NCI-H1417 (cell line): ENCODE measurements at regions not wholly inside any gene's neighbourhood (a gene's known extent, or its start where the extent isn't known, plus 50 kb on each side); places are given as distances from the start of the nearest gene placed in this dataset.
"Not testable (repeated sequence)": the region's sequence is repeated elsewhere in the genome, so short reads cannot be mapped to it uniquely, and the experiment has no call there.

Experiments used
- DNase-seq, 3 experiments: peaks; one replicate each; lab custom pipeline; 2025; lab: John Stamatoyannopoulos, UW

- DNase-seq, result no peak
These were observed 290.6 kb upstream of the ARHGEF26 start for GRCh38 chr3:153830552-153830951.

- no peak for DNase-seq
These were observed 285.6 kb upstream of the ARHGEF26 start for GRCh38 chr3:153835540-153835939.

GRCh38 chr3:153840487-153840886, 280.7 kb upstream of the ARHGEF26 start:
- no peak for DNase-seq

- DNase-seq, result no peak
These were observed 277.2 kb upstream of the ARHGEF26 start for GRCh38 chr3:153843994-153844393.

GRCh38 chr3:153845311-153845710, 275.9 kb upstream of the ARHGEF26 start:
- DNase-seq, result no peak

GRCh38 chr3:153848702-153849101, 272.5 kb upstream of the ARHGEF26 start:
- DNase-seq, result peak in 2 of 3 experiments; percentile 35 to 71

GRCh38 chr3:153852355-153852754, 268.8 kb upstream of the ARHGEF26 start:
- no peak for DNase-seq

GRCh38 chr3:153853163-153853562, 268.0 kb upstream of the ARHGEF26 start:
- no peak for DNase-seq

GRCh38 chr3:153855772-153856171, 265.4 kb upstream of the ARHGEF26 start:
- DNase-seq, result no peak

- no peak for DNase-seq
These were observed 264.3 kb upstream of the ARHGEF26 start for GRCh38 chr3:153856932-153857331.

GRCh38 chr3:153864793-153865192, 256.4 kb upstream of the ARHGEF26 start:
- DNase-seq, result no peak

- no peak for DNase-seq
These were observed 254.3 kb upstream of the ARHGEF26 start for GRCh38 chr3:153866901-153867300.

GRCh38 chr3:153874348-153874747, 246.8 kb upstream of the ARHGEF26 start:
- DNase-seq, result not testable (repeated sequence)

- DNase-seq, result no peak
These were observed 240.7 kb upstream of the ARHGEF26 start for GRCh38 chr3:153880493-153880892.

GRCh38 chr3:153881201-153881600, 240.0 kb upstream of the ARHGEF26 start:
- no peak for DNase-seq

- no peak for DNase-seq
These were observed 235.8 kb upstream of the ARHGEF26 start for GRCh38 chr3:153885359-153885758.

GRCh38 chr3:153889905-153890334, 231.3 kb upstream of the ARHGEF26 start:
- no peak for DNase-seq

GRCh38 chr3:153892126-153892525, 229.1 kb upstream of the ARHGEF26 start:
- no peak for DNase-seq

- no peak for DNase-seq
These were observed 226.3 kb upstream of the ARHGEF26 start for GRCh38 chr3:153894857-153895256.

- no peak for DNase-seq
These were observed 225.0 kb upstream of the ARHGEF26 start for GRCh38 chr3:153896197-153896596.

GRCh38 chr3:153897025-153897723, 224.0 kb upstream of the ARHGEF26 start:
- no peak for DNase-seq

GRCh38 chr3:153897842-153898241, 223.3 kb upstream of the ARHGEF26 start:
- DNase-seq, result no peak

- no peak for DNase-seq
These were observed 220.0 kb upstream of the ARHGEF26 start for GRCh38 chr3:153901152-153901551.

GRCh38 chr3:153901991-153902390, 219.2 kb upstream of the ARHGEF26 start:
- DNase-seq, result no peak
